ENCODE measurements at regions not wholly inside any gene's neighbourhood (a gene's known extent, or its start where the extent isn't known, plus 50 kb on each side); places are given as distances from the start of the nearest gene placed in this dataset.

DNA sequence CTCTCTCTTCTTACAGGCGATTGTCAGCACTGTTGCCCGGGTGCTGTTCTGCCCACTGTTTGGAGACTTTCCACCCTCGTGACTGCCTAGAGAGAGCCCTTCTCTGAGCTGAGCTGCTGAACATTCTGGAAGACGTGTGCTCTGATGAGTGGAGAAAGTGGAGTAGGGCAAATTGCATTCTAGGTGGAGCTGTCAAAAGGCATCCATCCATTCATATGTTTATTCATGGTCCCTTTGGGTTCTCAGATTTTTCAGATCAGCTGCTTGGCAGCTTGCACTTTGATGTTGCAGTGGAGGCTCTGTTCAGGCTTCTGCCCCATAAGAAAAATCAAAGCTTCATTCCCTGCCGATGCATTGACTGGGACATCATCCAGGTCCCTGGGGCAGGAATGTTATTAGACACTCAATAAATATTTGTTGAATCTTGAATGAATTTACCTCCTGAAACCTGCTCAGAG lies 120.7 kb upstream of the EEPD1 start:
- no peak for FAIRE-seq
- Histone ChIP-seq H3K79me2 (ENCODE audit: control insufficient read depth, insufficient read depth, low read length) (no peaks in the 10 kb centered on the region), H3K27ac (ENCODE audit: control insufficient read depth, insufficient read depth) (no peak overlapping the region), H3K27me3 (replicated peaks in 1 of 2; ENCODE audit: control insufficient read depth in 2 of 2, insufficient read depth in 2 of 2, low read length in 1 of 2) (0 out of 4 replicates have a peak, but pooled peaks cover 0 to 1% of the 10 kb centered on the region in 2 experiments), H3K4me2 (ENCODE audit: control insufficient read depth, insufficient read depth) (no peak overlapping the region), H3K36me3 (ENCODE audit: control insufficient read depth in 2 of 2, insufficient read depth in 2 of 2, low read length in 1 of 2) (no peaks in the 10 kb centered on the region), H2AFZ (ENCODE audit: control insufficient read depth, low read depth, low read length) (no peak overlapping the region), H4K20me1 (ENCODE audit: control insufficient read depth, insufficient read depth) (no peaks in the 10 kb centered on the region), H3K9ac (ENCODE audit: control insufficient read depth, insufficient read depth, low read length) (no peak overlapping the region), H3K9me3 (replicated peaks; ENCODE audit: control insufficient read depth, insufficient read depth, low read length) (no peaks in the 10 kb centered on the region), H3K4me1 (ENCODE audit: control insufficient read depth, insufficient read depth, low read length) (no peaks in the 10 kb centered on the region), H3K4me3 (no peak overlapping the region)
- BruUV-seq (replicated peaks) = no TSS peak
- ChIA-PET CTCF (interaction anchor here (1.1 kb wide), 1 partner anchor 287 kb away, joined by 3 read pairs; no protein-coding TSS in a partner anchor), SMC1A (ENCODE audit: uncharacterized antibody, unreplicated experiment) (interaction anchor here (1.0 kb wide), 1 partner anchor 25 kb away, joined by 3 read pairs; no protein-coding TSS in a partner anchor), RAD21 (ENCODE audit: unreplicated experiment) (interaction anchor here (0.5 kb wide), 1 partner anchor 57 kb away, joined by 3 read pairs; no protein-coding TSS in a partner anchor), POLR2A (no interaction called here)
- intact Hi-C loops (cut with micrococcal nuclease; ENCODE audit: unreplicated experiment) = no loop called here
- in situ Hi-C loops (cut with MboI) = no loop called here
- TF ChIP-seq, protein P1, sequence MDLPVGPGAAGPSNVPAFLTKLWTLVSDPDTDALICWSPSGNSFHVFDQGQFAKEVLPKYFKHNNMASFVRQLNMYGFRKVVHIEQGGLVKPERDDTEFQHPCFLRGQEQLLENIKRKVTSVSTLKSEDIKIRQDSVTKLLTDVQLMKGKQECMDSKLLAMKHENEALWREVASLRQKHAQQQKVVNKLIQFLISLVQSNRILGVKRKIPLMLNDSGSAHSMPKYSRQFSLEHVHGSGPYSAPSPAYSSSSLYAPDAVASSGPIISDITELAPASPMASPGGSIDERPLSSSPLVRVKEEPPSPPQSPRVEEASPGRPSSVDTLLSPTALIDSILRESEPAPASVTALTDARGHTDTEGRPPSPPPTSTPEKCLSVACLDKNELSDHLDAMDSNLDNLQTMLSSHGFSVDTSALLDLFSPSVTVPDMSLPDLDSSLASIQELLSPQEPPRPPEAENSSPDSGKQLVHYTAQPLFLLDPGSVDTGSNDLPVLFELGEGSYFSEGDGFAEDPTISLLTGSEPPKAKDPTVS (IDR thresholded peaks at IDR 0.05; ENCODE audit: low read depth, low read length) = no peak
- TF ChIP-seq NR2C2 (IDR thresholded peaks at IDR 0.05; ENCODE audit: borderline replicate concordance, control insufficient read depth, insufficient read length, low read depth) = no peak
- no peak for TF ChIP-seq MTA2 (IDR thresholded peaks at IDR 0.05; ENCODE audit: low read depth)
- no peak for TF ChIP-seq ZZZ3 (IDR thresholded peaks at IDR 0.05; ENCODE audit: control insufficient read depth, insufficient read length, low read depth)
- TF ChIP-seq ZNF24 (IDR thresholded peaks at IDR 0.05) = no peak
- no peak for TF ChIP-seq RCOR1 (conservative IDR thresholded peaks at IDR 0.05; ENCODE audit: low read depth, low read length)
- TF ChIP-seq, protein P2, sequence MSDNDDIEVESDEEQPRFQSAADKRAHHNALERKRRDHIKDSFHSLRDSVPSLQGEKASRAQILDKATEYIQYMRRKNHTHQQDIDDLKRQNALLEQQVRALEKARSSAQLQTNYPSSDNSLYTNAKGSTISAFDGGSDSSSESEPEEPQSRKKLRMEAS (IDR thresholded peaks at IDR 0.05; ENCODE audit: low read depth, low read length) = no peak
- no peak for TF ChIP-seq CBX5 (IDR thresholded peaks at IDR 0.05; ENCODE audit: low read depth)
- TF ChIP-seq, protein P3, sequence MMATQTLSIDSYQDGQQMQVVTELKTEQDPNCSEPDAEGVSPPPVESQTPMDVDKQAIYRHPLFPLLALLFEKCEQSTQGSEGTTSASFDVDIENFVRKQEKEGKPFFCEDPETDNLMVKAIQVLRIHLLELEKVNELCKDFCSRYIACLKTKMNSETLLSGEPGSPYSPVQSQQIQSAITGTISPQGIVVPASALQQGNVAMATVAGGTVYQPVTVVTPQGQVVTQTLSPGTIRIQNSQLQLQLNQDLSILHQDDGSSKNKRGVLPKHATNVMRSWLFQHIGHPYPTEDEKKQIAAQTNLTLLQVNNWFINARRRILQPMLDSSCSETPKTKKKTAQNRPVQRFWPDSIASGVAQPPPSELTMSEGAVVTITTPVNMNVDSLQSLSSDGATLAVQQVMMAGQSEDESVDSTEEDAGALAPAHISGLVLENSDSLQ (IDR thresholded peaks at IDR 0.05) = no peak
- no peak for TF ChIP-seq ATF7 (IDR thresholded peaks at IDR 0.05; ENCODE audit: low read depth)
- no peak for TF ChIP-seq PAX5 (IDR thresholded peaks at IDR 0.05; ENCODE audit: borderline replicate concordance, low read depth, low read length)
- no peak for TF ChIP-seq NR2C1 (IDR thresholded peaks at IDR 0.05)
- TF ChIP-seq, protein P4, sequence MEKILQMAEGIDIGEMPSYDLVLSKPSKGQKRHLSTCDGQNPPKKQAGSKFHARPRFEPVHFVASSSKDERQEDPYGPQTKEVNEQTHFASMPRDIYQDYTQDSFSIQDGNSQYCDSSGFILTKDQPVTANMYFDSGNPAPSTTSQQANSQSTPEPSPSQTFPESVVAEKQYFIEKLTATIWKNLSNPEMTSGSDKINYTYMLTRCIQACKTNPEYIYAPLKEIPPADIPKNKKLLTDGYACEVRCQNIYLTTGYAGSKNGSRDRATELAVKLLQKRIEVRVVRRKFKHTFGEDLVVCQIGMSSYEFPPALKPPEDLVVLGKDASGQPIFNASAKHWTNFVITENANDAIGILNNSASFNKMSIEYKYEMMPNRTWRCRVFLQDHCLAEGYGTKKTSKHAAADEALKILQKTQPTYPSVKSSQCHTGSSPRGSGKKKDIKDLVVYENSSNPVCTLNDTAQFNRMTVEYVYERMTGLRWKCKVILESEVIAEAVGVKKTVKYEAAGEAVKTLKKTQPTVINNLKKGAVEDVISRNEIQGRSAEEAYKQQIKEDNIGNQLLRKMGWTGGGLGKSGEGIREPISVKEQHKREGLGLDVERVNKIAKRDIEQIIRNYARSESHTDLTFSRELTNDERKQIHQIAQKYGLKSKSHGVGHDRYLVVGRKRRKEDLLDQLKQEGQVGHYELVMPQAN (conservative IDR thresholded peaks at IDR 0.05) = no peak
- 21% methylated on average over 5 of the region's 5 CpGs for WGBS (ENCODE audit: insufficient coverage, insufficient replicate concordance, low lambda C conversion rate, missing lambda C conversion rate)
- peak; percentile 29; the same call in 1 of the 3 replicates for ATAC-seq
- DNase-seq (ENCODE audit: low read depth, low spot score) = no peak
